ENCODE measurements at regions not wholly inside any gene's neighbourhood (a gene's known extent, or its start where the extent isn't known, plus 50 kb on each side); places are given as distances from the start of the nearest gene placed in this dataset.

DNA sequence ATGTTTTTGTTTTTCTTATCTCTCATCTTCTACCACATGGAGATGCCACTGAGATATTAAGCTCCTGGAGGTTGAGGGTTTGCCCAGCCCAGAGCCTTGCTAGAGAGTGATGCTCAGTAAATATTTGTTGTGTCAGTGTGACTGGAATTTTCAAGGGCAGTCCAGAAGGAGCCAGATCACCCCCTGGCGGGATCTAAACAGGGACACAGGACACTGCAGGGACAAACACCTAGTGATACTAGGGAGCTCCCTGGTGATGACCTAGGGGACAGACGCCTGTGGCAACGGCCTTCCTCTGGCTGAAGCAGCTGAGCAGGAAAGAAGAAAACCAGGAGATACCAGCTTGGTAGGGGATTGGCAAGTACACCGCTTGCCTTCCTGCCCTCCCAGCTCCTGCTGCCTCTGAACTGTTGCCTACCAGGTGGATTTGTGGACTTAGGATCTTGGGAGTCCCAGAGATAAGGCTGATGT lies 714.4 kb upstream of the TBX3 start:
- H3K36me3 Mint-ChIP-seq (ENCODE audit: low read depth): peaks cover 1% of the 10 kb centered on the region
- ChIA-PET CTCF (no interaction called here), POLR2A (no interaction called here)
- intact Hi-C loops (cut with micrococcal nuclease): no loop called here
- H3K4me3 Mint-ChIP-seq: no peak overlapping the region
- TF ChIP-seq CTCF (IDR thresholded peaks at IDR 0.05): no peak
- no peaks in the 10 kb centered on the region for H3K4me1 Mint-ChIP-seq (ENCODE audit: low read depth)
- DNase-seq: no peak
- H3K27ac Mint-ChIP-seq: no peak overlapping the region
- H3K27me3 Mint-ChIP-seq: no peaks in the 10 kb centered on the region
- no peak for ATAC-seq
- peaks cover 14% of the 10 kb centered on the region for H3K9me3 Mint-ChIP-seq

- CTCF ChIA-PET: no interaction called here
Measured at GRCh38 chr12:115396567-115396966, 712.6 kb upstream of the TBX3 start.

GRCh38 chr12:115394496-115395220 lies 710.7 kb upstream of the TBX3 start:
- H3K4me1 Mint-ChIP-seq (ENCODE audit: low read depth): no peaks in the 10 kb centered on the region
- no peak for TF ChIP-seq CTCF (IDR thresholded peaks at IDR 0.05)
- peaks cover 1% of the 10 kb centered on the region for H3K36me3 Mint-ChIP-seq (ENCODE audit: low read depth)
- H3K27me3 Mint-ChIP-seq: no peaks in the 10 kb centered on the region
- CTCF ChIA-PET: no interaction called here
- peaks cover 18% of the 10 kb centered on the region for H3K9me3 Mint-ChIP-seq
- H3K4me3 Mint-ChIP-seq: no peak overlapping the region
- POLR2A ChIA-PET: no interaction called here
- intact Hi-C loops (cut with micrococcal nuclease): no loop called here
- H3K27ac Mint-ChIP-seq: no peak overlapping the region
- DNase-seq (no peak), ATAC-seq (no peak)

More at GRCh38 chr12:115396567-115396966, 712.6 kb upstream of the TBX3 start:
- peaks cover 1% of the 10 kb centered on the region for H3K36me3 Mint-ChIP-seq (ENCODE audit: low read depth)
- H3K4me1 Mint-ChIP-seq (ENCODE audit: low read depth): no peaks in the 10 kb centered on the region
- peaks cover 14% of the 10 kb centered on the region for H3K9me3 Mint-ChIP-seq
- intact Hi-C loops (cut with micrococcal nuclease): no loop called here
- POLR2A ChIA-PET: no interaction called here
- no peaks in the 10 kb centered on the region for H3K27me3 Mint-ChIP-seq
- ATAC-seq: no peak
- no peak overlapping the region for H3K27ac Mint-ChIP-seq
- no peak for TF ChIP-seq CTCF (IDR thresholded peaks at IDR 0.05)
- no peak overlapping the region for H3K4me3 Mint-ChIP-seq
- DNase-seq: no peak

DNA sequence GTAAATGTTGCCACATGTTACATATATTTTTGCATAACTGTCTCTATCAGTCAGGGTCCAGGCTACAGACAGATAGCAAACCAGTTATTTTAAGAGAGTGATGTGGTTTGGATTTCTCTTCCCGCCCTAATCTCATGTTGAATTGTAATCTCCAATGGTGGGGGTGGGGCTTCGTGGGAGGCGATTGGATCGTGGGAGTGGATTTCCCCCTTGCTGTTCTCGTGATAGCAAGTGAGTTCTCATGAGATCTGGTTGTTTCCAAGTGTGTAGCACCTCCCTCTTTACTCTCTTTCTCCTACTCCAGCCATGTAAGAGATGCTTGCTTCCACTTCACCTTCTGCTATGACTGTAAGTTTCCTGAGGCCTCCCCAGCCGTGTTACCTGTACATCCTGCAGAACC lies 704.2 kb upstream of the TBX3 start:
- CTCF ChIA-PET: no interaction called here
- intact Hi-C loops (cut with micrococcal nuclease): no loop called here
- Mint-ChIP-seq H3K27ac (no peak overlapping the region), H3K9me3 (peaks cover 6% of the 10 kb centered on the region), H3K4me3 (no peak overlapping the region), H3K36me3 (ENCODE audit: low read depth) (no peaks in the 10 kb centered on the region), H3K27me3 (no peaks in the 10 kb centered on the region), H3K4me1 (ENCODE audit: low read depth) (no peaks in the 10 kb centered on the region)
- no peak for TF ChIP-seq CTCF (IDR thresholded peaks at IDR 0.05)
- DNase-seq (no peak), ATAC-seq (no peak)
- POLR2A ChIA-PET: no interaction called here

DNA sequence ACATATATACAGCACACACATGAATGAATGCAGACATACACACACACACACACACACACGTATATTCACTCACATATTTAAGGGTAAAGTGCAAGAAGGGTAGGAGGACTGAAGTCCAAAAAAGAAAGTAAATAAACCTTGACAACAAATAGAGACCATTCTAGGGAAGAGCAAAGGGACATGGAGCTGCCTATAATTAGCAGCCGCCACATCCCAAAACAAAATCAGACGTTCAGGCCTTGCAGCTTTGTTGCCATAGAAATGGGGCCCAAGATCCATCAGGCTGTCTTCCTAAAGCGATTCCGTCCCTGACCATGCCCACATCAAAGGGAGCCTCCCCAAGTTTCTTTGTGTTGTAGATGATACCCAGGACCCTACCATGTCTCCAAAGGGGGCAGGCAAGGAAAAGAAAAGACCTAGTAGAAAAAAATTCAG lies 703.5 kb upstream of the TBX3 start:
- POLR2A ChIA-PET: no interaction called here
- no peaks in the 10 kb centered on the region for H3K36me3 Mint-ChIP-seq (ENCODE audit: low read depth)
- TF ChIP-seq CTCF (IDR thresholded peaks at IDR 0.05): no peak
- intact Hi-C loops (cut with micrococcal nuclease): no loop called here
- no peak overlapping the region for H3K27ac Mint-ChIP-seq
- H3K4me3 Mint-ChIP-seq: no peak overlapping the region
- H3K27me3 Mint-ChIP-seq: no peaks in the 10 kb centered on the region
- H3K4me1 Mint-ChIP-seq (ENCODE audit: low read depth): no peaks in the 10 kb centered on the region
- peaks cover 6% of the 10 kb centered on the region for H3K9me3 Mint-ChIP-seq
- ATAC-seq: no peak
- CTCF ChIA-PET: no interaction called here
- no peak for DNase-seq

Measured in activated CD8-positive, alpha-beta T cell treated with anti-CD3 and anti-CD28 coated beads for 36 hours (primary cell).